22Rv1 (cell line): ENCODE measurements at regions not wholly inside any gene's neighbourhood (a gene's known extent, or its start where the extent isn't known, plus 50 kb on each side); places are given as distances from the start of the nearest gene placed in this dataset.
"Not testable (repeated sequence)": the region's sequence is repeated elsewhere in the genome, so short reads cannot be mapped to it uniquely, and the experiment has no call there.

Experiments
- H3K27ac ChIP-seq: fragments of 450-650 bp; 2 replicates; pipeline ENCODE4 v1.5.1; 2017
- CTCF ChIP-seq: fragments of 450-650 bp; IDR thresholded peaks from 2 replicates; pipeline ENCODE4 v1.5.1; 2017; ENCODE audit warnings: mild to moderate bottlenecking
- ZFX ChIP-seq: fragments of 450-650 bp; IDR thresholded peaks from 2 replicates; pipeline ENCODE4 v1.6.1; 2017; ENCODE audit warnings: antibody characterized with exemption, borderline replicate concordance

GRCh38 chr16:77488652-77489051 lies 53.8 kb upstream of the ADAMTS18 start:
- no peak overlapping the region for H3K27ac ChIP-seq
- TF ChIP-seq CTCF = no peak
- no peak for TF ChIP-seq ZFX

- TF ChIP-seq ZFX = no peak
- TF ChIP-seq CTCF = no peak
- H3K27ac ChIP-seq = no peak overlapping the region
These were observed 56.3 kb upstream of the ADAMTS18 start for GRCh38 chr16:77491091-77491490.

GRCh38 chr16:77496934-77497333 lies 62.1 kb upstream of the ADAMTS18 start:
- H3K27ac ChIP-seq = no peak overlapping the region
- TF ChIP-seq ZFX = no peak
- TF ChIP-seq CTCF = no peak

GRCh38 chr16:77499373-77500285 lies 64.8 kb upstream of the ADAMTS18 start:
- TF ChIP-seq ZFX (no peak), CTCF (no peak)
- no peak overlapping the region for H3K27ac ChIP-seq

- H3K27ac ChIP-seq = no peak overlapping the region
- no peak for TF ChIP-seq CTCF
- TF ChIP-seq ZFX = no peak
These were observed 65.4 kb upstream of the ADAMTS18 start for GRCh38 chr16:77500286-77500598.

GRCh38 chr16:77500934-77501664 lies 66.3 kb upstream of the ADAMTS18 start:
- no peak for TF ChIP-seq CTCF
- TF ChIP-seq ZFX = no peak
- H3K27ac ChIP-seq = no peak overlapping the region

GRCh38 chr16:77502448-77502847 lies 67.6 kb upstream of the ADAMTS18 start:
- TF ChIP-seq CTCF (no peak), ZFX (no peak)
- no peak overlapping the region for H3K27ac ChIP-seq

- H3K27ac ChIP-seq = not testable (repeated sequence)
These were observed 71.7 kb upstream of the ADAMTS18 start for GRCh38 chr16:77506492-77506891.
